HG03095 (cell line): ENCODE measurements at regions not wholly inside any gene's neighbourhood (a gene's known extent, or its start where the extent isn't known, plus 50 kb on each side); places are given as distances from the start of the nearest gene placed in this dataset.

ENCODE experiments used
- ATAC-seq: cut with Tn5 transposase; IDR thresholded peaks from one replicate; pipeline ENCODE4 v1.9.1; 2021; ENCODE audit warnings: moderate library complexity; ENCODE audit not compliant: unreplicated experiment

- no peak for ATAC-seq
Measured at GRCh38 chr5:144581044-144581443, 410.4 kb downstream of the KCTD16 start.

- ATAC-seq, result no peak
Measured at GRCh38 chr5:144577676-144578075, 407.0 kb downstream of the KCTD16 start.

- ATAC-seq, result no peak
Measured at GRCh38 chr5:144575736-144576135, 405.1 kb downstream of the KCTD16 start.

- ATAC-seq, result no peak
Measured at GRCh38 chr5:144567421-144567780, 396.7 kb downstream of the KCTD16 start.

GRCh38 chr5:144566747-144567420 lies 396.2 kb downstream of the KCTD16 start:
- no peak for ATAC-seq

GRCh38 chr5:144549580-144549979 lies 378.9 kb downstream of the KCTD16 start:
- no peak for ATAC-seq

- ATAC-seq, result no peak
Measured at GRCh38 chr5:144548936-144549335, 378.3 kb downstream of the KCTD16 start.

GRCh38 chr5:144547098-144547499 lies 376.4 kb downstream of the KCTD16 start:
- ATAC-seq, result no peak

GRCh38 chr5:144538845-144539244 lies 368.2 kb downstream of the KCTD16 start:
- ATAC-seq, result no peak
